T1000 (cell line): ENCODE measurements at regions not wholly inside any gene's neighbourhood (a gene's known extent, or its start where the extent isn't known, plus 50 kb on each side); places are given as distances from the start of the nearest gene placed in this dataset.

Source experiments
- DNase-seq: peaks from one replicate; lab custom pipeline; 2025; ENCODE audit warnings: mixed read lengths; lab: John Stamatoyannopoulos, UW

- no peak for DNase-seq
Observed at GRCh38 chr11:32039149-32039548, 51.7 kb upstream of the RCN1 start.

- no peak for DNase-seq
Observed at GRCh38 chr11:32034680-32035079, 56.2 kb upstream of the RCN1 start.

- no peak for DNase-seq
Observed at GRCh38 chr11:32034149-32034548, 56.7 kb upstream of the RCN1 start.

- DNase-seq, result no peak
Observed at GRCh38 chr11:32033491-32033890, 57.4 kb upstream of the RCN1 start.

- DNase-seq, result no peak
Observed at GRCh38 chr11:32033067-32033466, 57.8 kb upstream of the RCN1 start.

- no peak for DNase-seq
Observed at GRCh38 chr11:32032478-32032877, 58.4 kb upstream of the RCN1 start.

- DNase-seq, result no peak
Observed at GRCh38 chr11:32032052-32032451, 58.8 kb upstream of the RCN1 start.

- DNase-seq, result no peak
Observed at GRCh38 chr11:32030875-32031503, 59.9 kb upstream of the RCN1 start.

- no peak for DNase-seq
Observed at GRCh38 chr11:32029721-32030120, 61.2 kb upstream of the RCN1 start.

- DNase-seq, result no peak
Observed at GRCh38 chr11:32028201-32028600, 62.7 kb upstream of the RCN1 start.

- no peak for DNase-seq
Observed at GRCh38 chr11:32026766-32027165, 64.1 kb upstream of the RCN1 start.

GRCh38 chr11:32024948-32025347, 65.9 kb upstream of the RCN1 start:
- no peak for DNase-seq

GRCh38 chr11:32023370-32024305, 67.2 kb upstream of the RCN1 start:
- DNase-seq, result no peak

GRCh38 chr11:32018672-32019071, 72.2 kb upstream of the RCN1 start:
- no peak for DNase-seq

- no peak for DNase-seq
Observed at GRCh38 chr11:32016111-32016510, 74.8 kb upstream of the RCN1 start.

- no peak for DNase-seq
Observed at GRCh38 chr11:32015427-32015826, 75.4 kb upstream of the RCN1 start.

- DNase-seq, result no peak
Observed at GRCh38 chr11:32013603-32014002, 77.3 kb upstream of the RCN1 start.

- DNase-seq, result no peak
Observed at GRCh38 chr11:32012049-32012448, 78.8 kb upstream of the RCN1 start.

GRCh38 chr11:32008880-32009551, 81.9 kb upstream of the RCN1 start:
- no peak for DNase-seq

GRCh38 chr11:32006799-32007388, 84.0 kb upstream of the RCN1 start:
- DNase-seq, result no peak

- DNase-seq, result no peak
Observed at GRCh38 chr11:32005786-32006416, 85.0 kb upstream of the RCN1 start.

GRCh38 chr11:32003335-32003734, 87.5 kb upstream of the RCN1 start:
- no peak for DNase-seq
